ENCODE measurements at regions not wholly inside any gene's neighbourhood (a gene's known extent, or its start where the extent isn't known, plus 50 kb on each side); places are given as distances from the start of the nearest gene placed in this dataset.
"Not testable (repeated sequence)": the region's sequence is repeated elsewhere in the genome, so short reads cannot be mapped to it uniquely, and the experiment has no call there.

DNA sequence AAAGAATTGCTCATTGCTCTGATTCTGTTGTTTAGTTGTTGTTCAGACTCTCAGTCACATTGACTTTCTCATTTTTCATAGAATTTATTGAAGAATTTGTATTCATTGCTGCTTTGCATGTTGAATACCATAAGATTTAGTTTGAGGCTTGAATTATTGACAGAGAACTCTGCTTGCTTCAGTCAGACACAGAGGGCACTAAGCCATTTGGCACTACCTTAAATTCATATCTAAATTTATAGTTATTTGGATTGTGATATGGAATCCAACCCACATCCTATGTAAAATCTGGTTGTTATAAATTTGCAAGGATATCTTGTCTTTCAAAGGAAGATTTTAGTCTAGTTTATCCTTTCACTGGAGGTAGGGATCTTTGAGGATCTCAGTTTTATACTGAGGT, 1748.6 kb downstream of the BRINP3 start:
- TF ChIP-seq, protein P1, sequence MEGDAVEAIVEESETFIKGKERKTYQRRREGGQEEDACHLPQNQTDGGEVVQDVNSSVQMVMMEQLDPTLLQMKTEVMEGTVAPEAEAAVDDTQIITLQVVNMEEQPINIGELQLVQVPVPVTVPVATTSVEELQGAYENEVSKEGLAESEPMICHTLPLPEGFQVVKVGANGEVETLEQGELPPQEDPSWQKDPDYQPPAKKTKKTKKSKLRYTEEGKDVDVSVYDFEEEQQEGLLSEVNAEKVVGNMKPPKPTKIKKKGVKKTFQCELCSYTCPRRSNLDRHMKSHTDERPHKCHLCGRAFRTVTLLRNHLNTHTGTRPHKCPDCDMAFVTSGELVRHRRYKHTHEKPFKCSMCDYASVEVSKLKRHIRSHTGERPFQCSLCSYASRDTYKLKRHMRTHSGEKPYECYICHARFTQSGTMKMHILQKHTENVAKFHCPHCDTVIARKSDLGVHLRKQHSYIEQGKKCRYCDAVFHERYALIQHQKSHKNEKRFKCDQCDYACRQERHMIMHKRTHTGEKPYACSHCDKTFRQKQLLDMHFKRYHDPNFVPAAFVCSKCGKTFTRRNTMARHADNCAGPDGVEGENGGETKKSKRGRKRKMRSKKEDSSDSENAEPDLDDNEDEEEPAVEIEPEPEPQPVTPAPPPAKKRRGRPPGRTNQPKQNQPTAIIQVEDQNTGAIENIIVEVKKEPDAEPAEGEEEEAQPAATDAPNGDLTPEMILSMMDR (IDR thresholded peaks at IDR 0.05; ENCODE audit: borderline replicate concordance, control extremely low read depth, extremely low read depth, insufficient read depth, missing control alignments): no peak
- in situ Hi-C loops (cut with MboI; ENCODE audit: low sequenced_read_pairs, unreplicated experiment): no loop called here
- no peak for DNase-seq (ENCODE audit: low spot score)

DNA sequence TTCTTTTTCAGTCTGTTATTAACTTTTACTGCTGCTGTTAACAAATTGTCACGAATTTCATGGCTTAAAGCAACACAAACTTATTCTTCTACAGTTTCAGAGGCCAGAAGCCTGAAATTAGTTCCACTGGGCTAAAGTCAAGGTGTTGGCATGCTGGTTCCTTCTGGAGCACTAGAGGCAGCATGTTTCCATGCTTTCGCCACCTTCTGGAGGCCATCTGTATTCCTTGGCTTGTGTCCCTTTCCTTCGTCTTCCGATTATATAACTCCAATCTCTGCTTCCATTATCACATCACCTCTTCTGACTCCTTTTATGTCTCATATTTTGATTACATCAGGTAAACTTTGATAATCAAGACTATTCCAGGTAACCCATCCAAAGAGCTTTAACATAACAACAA, 1742.1 kb downstream of the BRINP3 start:
- no peak for DNase-seq (ENCODE audit: low spot score)
- in situ Hi-C loops (cut with MboI; ENCODE audit: low sequenced_read_pairs, unreplicated experiment): no loop called here
- TF ChIP-seq, protein P1 (IDR thresholded peaks at IDR 0.05; ENCODE audit: borderline replicate concordance, control extremely low read depth, extremely low read depth, insufficient read depth, missing control alignments): no peak

DNA sequence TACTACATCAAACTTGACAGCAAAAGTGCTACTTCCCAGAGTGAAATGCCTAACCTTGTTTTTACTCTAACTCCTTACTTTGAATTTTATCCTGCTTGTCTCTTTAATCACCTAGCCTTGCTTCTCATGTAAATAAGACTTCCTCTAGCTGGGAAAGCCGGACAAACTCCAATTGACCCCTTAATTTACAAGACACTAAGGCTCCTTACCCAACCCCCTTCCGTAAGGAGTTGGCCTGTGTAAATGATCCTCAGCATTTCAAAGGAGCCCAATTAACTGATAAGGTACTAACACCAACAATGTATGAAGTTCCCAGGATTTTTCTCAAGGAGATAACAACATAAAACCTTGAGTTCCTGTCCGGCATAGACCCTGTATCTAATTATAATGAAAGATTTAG, 1728.4 kb downstream of the BRINP3 start:
- DNase-seq (ENCODE audit: low spot score); in situ Hi-C loops (cut with MboI; ENCODE audit: low sequenced_read_pairs, unreplicated experiment): not testable (repeated sequence)

DNA sequence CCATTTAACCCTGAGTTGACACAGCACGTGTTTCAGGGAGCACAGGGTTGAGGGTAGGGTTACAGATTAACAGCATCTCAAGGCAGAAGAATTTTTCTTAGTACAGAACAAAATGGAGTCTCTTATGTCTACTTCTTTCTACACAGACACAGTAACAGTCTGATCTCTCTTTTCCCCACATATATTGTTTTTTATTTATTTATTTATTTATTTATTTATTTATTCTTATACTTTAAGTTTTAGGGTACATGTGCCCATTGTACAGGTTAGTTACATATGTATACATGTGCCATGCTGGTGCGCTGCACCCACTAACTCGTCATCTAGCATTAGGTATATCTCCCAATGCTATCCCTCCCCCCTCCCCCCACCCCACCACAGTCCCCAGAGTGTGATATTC, 1725.6 kb downstream of the BRINP3 start:
- DNase-seq (ENCODE audit: low spot score); in situ Hi-C loops (cut with MboI; ENCODE audit: low sequenced_read_pairs, unreplicated experiment): not testable (repeated sequence)

DNA sequence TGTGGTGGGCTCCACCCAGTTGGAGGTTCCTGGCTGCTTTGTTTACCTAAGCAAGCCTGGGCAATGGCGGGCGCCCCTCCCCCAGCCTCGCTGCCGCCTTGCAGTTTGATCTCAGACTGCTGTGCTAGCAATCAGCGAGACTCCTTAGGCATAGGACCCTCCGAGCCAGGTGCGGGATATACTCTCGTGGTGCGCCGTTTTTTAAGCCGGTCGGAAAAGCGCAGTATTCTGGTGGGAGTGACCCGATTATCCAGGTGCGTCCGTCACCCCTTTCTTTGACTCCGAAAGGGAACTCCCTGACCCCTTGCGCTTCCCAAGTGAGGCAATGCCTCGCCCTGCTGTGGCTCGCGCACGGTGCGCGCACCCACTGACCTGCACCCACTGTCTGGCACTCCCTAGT, 1719.9 kb downstream of the BRINP3 start:
- DNase-seq (ENCODE audit: low spot score); in situ Hi-C loops (cut with MboI; ENCODE audit: low sequenced_read_pairs, unreplicated experiment): not testable (repeated sequence)

DNA sequence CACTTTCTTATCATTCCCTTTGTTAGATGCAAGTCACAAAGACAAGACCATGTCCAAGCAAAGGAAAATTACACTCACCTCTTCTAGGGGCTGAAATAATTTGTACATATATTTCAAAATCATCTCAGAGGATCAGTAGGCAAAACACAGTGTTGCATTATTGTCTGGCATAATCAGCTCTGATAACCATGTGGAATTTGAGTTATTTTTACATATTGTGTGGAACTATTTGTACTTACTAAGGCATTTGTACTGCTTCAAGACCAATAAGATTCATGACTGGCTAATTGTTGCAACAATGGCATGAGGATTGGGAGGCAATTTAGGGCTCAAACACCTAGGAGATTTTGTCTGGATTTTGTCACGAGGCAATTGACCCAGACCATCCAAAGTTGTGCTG, 1716.4 kb downstream of the BRINP3 start:
- TF ChIP-seq, protein P1 (IDR thresholded peaks at IDR 0.05; ENCODE audit: borderline replicate concordance, control extremely low read depth, extremely low read depth, insufficient read depth, missing control alignments): no peak
- DNase-seq (ENCODE audit: low spot score): no peak
- in situ Hi-C loops (cut with MboI; ENCODE audit: low sequenced_read_pairs, unreplicated experiment): no loop called here

DNA sequence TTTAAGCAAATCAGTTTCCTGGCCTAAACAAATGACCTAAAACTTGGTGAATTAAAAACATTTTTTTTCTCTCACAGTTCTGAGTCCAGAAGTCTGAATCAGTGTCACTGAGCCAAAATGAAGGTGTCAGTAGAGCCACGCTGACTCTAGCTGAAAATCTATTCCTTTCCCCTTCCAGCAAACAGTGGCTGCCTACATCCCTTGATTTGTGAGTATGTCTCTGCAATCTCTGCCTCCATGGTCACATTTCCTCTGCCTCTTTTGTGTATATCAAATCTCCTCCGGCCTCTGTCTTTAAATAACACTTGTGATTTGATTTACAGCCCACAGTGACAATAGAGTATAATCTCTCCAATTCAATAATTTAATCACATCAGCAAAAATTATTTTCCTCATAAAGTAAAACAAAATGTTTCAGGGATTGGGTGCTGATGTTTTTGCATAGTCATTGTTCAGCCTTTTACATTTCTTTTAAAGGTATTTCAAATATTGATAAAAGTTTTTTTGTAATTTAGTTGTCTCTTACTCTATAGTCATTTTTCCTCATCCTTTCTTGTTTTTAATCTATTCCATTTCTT, 1715.4 kb downstream of the BRINP3 start:
- TF ChIP-seq, protein P1 (IDR thresholded peaks at IDR 0.05; ENCODE audit: borderline replicate concordance, control extremely low read depth, extremely low read depth, insufficient read depth, missing control alignments): no peak
- DNase-seq (ENCODE audit: low spot score): no peak
- in situ Hi-C loops (cut with MboI; ENCODE audit: low sequenced_read_pairs, unreplicated experiment): no loop called here

DNA sequence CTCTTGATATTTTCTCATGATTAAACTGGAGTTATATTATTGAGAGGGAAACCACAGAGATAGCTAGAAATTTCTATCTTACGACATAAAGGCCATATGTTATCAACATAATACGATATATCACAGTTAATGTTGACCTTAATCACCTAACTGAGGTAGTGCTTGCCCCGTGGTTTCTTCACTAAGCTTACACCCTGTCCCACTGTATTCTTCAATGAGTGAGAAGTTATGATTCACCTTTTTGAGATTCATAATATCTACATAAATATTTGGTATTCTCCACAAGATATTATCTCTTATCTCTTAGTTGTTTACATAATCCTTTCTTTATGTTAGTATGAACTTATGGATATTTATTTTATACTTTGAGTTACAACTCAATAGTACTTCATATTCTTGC, 1714.1 kb downstream of the BRINP3 start:
- TF ChIP-seq, protein P1 (IDR thresholded peaks at IDR 0.05; ENCODE audit: borderline replicate concordance, control extremely low read depth, extremely low read depth, insufficient read depth, missing control alignments): no peak
- in situ Hi-C loops (cut with MboI; ENCODE audit: low sequenced_read_pairs, unreplicated experiment): no loop called here
- DNase-seq (ENCODE audit: low spot score): no peak

Measured in GM13976 (cell line).